DMS79 treated with DMSO at 0.1 percent for 48 hours (cell line): ENCODE measurements at regions not wholly inside any gene's neighbourhood (a gene's known extent, or its start where the extent isn't known, plus 50 kb on each side); places are given as distances from the start of the nearest gene placed in this dataset.
A peak's percentile ranks its signal among the peaks of the same experiment; 100 is the strongest.
"Not testable (repeated sequence)": the region's sequence is repeated elsewhere in the genome, so short reads cannot be mapped to it uniquely, and the experiment has no call there.

Experiments used
- DNase-seq: peaks from one replicate; lab custom pipeline; 2025; lab: John Stamatoyannopoulos, UW

- DNase-seq: no peak
Measured at GRCh38 chr12:131418884-131419283, 292.0 kb upstream of the SFSWAP start.

- no peak for DNase-seq
Measured at GRCh38 chr12:131420867-131421447, 289.9 kb upstream of the SFSWAP start.

GRCh38 chr12:131421509-131422186, 289.2 kb upstream of the SFSWAP start:
- DNase-seq: no peak

GRCh38 chr12:131422187-131422520, 288.7 kb upstream of the SFSWAP start:
- DNase-seq: no peak

- DNase-seq: no peak
Measured at GRCh38 chr12:131422744-131423143, 288.1 kb upstream of the SFSWAP start.

GRCh38 chr12:131424270-131424669, 286.6 kb upstream of the SFSWAP start:
- no peak for DNase-seq

GRCh38 chr12:131425112-131426075, 285.5 kb upstream of the SFSWAP start:
- no peak for DNase-seq

- no peak for DNase-seq
Measured at GRCh38 chr12:131428091-131428685, 282.7 kb upstream of the SFSWAP start.

- DNase-seq: not testable (repeated sequence)
Measured at GRCh38 chr12:131429221-131429620, 281.7 kb upstream of the SFSWAP start.

- DNase-seq: peak; percentile 24
Measured at GRCh38 chr12:131429697-131430096, 281.2 kb upstream of the SFSWAP start.

- no peak for DNase-seq
Measured at GRCh38 chr12:131430158-131430742, 280.6 kb upstream of the SFSWAP start.

- DNase-seq: not testable (repeated sequence)
Measured at GRCh38 chr12:131431126-131431655, 279.7 kb upstream of the SFSWAP start.

- DNase-seq: no peak
Measured at GRCh38 chr12:131432532-131433260, 278.2 kb upstream of the SFSWAP start.

- no peak for DNase-seq
Measured at GRCh38 chr12:131434208-131435125, 276.4 kb upstream of the SFSWAP start.

GRCh38 chr12:131436922-131437705, 273.8 kb upstream of the SFSWAP start:
- no peak for DNase-seq

GRCh38 chr12:131437706-131438492, 273.0 kb upstream of the SFSWAP start:
- no peak for DNase-seq

GRCh38 chr12:131438493-131438835, 272.4 kb upstream of the SFSWAP start:
- DNase-seq: not testable (repeated sequence)

- DNase-seq: no peak
Measured at GRCh38 chr12:131438881-131439280, 272.0 kb upstream of the SFSWAP start.
